GM21737 (cell line): ENCODE measurements at regions not wholly inside any gene's neighbourhood (a gene's known extent, or its start where the extent isn't known, plus 50 kb on each side); places are given as distances from the start of the nearest gene placed in this dataset.
"Not testable (repeated sequence)": the region's sequence is repeated elsewhere in the genome, so short reads cannot be mapped to it uniquely, and the experiment has no call there.

Experiments used
- ATAC-seq: cut with Tn5 transposase; IDR thresholded peaks from one replicate; pipeline ENCODE4 v1.9.1; 2021; ENCODE audit warnings: mild to moderate bottlenecking, moderate library complexity; ENCODE audit not compliant: unreplicated experiment

DNA sequence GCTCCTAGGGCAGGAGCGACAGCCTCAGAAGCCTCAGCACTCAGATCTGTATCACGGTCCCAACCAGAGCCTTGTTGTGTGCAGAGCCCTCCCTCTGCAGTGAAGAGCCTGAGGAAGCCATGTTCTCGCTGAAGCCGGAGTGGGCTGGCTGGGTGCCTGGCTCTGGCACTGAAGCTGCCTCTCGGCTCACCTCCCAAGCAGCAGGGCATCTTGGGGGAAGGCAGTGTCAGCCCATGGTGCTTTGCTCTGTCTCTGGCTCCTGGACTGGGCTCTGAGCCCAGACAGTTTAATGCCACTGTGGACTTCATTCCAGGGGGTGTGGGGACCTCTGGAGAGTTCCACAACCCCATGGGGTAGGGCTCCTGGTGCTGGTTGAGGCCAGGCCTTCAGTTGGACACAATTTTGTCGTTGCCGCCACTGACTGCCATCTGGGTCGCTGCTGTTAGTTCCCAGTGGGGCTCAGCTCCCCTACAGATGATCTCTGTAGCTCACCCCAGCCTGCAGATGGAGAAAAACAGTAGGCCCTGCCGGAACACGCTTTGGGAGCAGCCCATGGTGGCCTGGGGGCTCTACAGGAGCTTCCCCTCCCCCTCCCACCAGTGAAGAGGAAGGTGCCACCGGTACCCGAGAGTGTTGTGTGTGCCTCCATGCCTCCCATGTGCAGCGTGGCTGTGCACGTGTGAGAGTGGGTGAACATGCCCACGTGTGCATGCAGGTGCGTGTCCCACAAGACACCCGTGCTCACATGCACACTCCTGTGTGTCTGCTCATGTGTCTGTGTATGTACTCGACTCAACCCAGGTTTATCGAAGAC lies 86.5 kb upstream of the B3GAT1 start:
- ATAC-seq: no peak

DNA sequence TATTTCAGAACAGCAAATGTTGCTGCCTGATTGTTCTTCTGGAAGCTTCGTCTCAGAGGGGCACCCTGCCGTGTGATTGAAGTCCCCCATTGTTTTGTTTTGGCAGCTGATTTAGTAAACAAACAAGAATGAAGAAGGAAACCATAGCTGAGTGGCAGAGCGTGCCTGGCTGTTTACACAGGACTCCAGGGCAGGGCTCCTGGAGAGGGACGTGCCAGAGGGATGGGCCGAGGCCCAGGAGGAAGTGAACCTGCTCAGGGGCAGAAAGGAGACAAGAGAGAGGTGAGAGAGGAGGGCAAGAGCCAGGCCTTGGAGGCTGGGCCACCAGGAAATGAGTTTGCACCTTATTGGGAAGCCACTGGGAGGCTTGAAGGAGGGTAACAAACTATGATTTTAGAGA lies 85.5 kb upstream of the B3GAT1 start:
- no peak for ATAC-seq

GRCh38 chr11:134496058-134496457 lies 84.0 kb upstream of the B3GAT1 start:
- not testable (repeated sequence) for ATAC-seq

DNA sequence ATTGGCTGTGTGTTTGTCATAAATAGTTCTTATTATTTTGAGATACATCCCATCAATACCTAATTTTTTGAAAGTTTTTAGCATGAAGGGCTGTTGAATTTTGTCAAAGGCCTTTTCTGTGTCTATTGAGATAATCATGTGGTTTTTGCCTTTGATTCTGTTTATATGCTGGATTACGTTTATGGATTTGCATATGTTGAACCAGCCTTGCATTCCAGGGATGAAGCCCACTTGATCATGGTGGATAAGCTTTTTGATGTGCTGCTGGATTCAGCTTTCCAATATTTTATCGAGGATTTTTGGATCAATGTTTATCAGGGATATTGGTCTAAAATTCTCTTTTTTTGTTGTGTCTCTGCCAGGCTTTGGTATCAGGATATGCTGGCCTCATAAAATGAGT lies 82.4 kb upstream of the B3GAT1 start:
- not testable (repeated sequence) for ATAC-seq

- not testable (repeated sequence) for ATAC-seq
Measured at GRCh38 chr11:134492411-134492810, 80.4 kb upstream of the B3GAT1 start.

DNA sequence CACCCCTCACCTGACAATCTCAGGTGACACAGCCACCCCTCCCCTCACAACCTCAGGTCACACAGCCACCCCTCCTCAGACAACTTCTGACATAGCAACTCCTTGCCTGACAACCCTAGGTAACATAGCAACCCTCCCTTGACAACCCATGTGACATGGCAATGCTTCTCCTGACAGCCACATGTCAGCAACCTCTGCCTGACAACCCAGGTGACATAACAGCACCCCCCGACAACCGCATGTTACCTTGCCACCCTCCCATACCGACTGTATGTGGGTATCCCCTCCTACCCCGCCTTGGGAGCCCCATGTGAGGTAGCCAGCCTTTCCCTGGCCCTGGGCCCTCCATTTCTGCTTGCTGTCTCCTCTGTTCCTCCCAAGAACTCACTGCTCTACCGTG lies 77.7 kb upstream of the B3GAT1 start:
- no peak for ATAC-seq

DNA sequence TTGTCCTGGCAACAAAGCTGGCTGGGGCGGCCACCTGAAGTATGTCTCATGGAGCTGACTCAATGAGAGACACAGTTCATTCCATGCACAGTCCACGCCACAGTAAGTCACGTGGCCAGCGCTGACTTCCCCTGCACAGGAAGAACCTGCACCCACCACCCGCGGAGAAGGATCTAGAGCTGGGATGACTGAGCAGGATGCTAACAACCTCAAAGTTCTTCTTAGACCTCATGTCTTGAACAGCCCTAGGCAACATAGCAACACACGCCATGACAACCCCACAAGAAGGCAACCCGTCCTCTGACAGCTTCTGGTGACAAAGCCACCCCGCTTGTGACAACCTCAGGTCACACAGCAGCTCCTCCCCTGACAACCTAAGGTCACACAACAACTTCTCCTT lies 76.9 kb upstream of the B3GAT1 start:
- no peak for ATAC-seq

GRCh38 chr11:134488512-134488911 lies 76.5 kb upstream of the B3GAT1 start:
- no peak for ATAC-seq

GRCh38 chr11:134487696-134488095 lies 75.7 kb upstream of the B3GAT1 start:
- ATAC-seq: no peak

GRCh38 chr11:134486704-134487103 lies 74.7 kb upstream of the B3GAT1 start:
- ATAC-seq: no peak

DNA sequence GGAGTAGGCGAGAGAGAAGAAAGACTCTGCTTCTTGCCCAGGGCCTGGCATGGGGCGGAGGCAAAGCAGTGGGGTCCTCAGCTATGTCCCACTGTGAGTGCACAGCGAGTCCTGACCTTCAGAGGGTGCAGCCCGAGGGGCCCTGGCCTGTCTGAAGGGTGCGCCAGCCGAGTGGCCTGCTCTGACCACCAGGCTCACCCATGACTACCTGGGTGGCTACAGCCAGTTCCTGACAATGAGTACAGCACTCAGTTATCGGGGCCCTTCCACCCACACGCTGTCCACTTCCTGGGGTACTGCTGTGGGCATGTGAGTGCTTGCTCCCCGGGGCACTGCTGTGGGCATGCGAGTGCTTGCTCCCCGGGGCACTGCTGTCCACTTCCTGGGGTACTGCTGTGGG lies 74.1 kb upstream of the B3GAT1 start:
- ATAC-seq: no peak

DNA sequence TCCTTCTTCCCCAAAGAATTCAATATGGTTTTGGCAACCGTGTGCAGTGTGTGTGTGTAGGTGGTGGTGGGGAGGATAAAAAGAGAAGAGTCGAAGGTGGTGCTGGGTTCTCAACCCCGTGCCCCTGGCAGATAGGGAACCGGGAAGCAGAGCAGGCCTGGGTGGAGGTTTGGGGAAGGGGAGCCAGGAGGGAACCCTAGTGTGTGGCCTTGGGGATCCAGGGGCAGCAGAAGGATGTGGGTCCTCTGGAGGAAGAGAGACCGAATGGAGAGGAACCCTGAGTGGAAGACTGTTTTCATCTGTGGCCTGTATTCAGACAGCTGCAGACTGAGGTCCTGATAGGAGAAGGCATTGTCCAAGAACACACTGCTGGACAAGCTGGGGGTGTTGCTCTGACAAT lies 73.3 kb upstream of the B3GAT1 start:
- ATAC-seq: no peak

GRCh38 chr11:134483857-134484256 lies 71.8 kb upstream of the B3GAT1 start:
- ATAC-seq: no peak

GRCh38 chr11:134483291-134483690 lies 71.2 kb upstream of the B3GAT1 start:
- ATAC-seq: no peak

DNA sequence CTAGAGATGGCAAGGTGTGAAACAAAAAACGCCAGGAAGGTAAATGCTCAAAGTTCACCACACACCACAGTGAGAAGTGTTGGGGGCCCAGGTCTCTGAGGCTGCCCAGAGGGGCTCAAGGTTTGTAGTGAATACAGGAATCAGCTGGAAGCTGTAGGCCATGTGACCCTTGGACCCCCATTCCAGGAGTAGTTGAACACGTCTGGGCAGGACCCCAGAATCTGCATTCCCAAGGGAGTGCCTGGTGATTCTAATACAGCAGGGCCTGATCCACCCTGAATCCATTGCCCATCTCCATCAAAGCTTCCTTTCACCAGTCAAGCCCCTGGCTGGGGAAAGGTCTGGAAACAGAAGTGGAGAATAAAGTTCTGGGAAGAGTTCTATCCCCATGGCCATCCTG lies 70.8 kb upstream of the B3GAT1 start:
- ATAC-seq: no peak

DNA sequence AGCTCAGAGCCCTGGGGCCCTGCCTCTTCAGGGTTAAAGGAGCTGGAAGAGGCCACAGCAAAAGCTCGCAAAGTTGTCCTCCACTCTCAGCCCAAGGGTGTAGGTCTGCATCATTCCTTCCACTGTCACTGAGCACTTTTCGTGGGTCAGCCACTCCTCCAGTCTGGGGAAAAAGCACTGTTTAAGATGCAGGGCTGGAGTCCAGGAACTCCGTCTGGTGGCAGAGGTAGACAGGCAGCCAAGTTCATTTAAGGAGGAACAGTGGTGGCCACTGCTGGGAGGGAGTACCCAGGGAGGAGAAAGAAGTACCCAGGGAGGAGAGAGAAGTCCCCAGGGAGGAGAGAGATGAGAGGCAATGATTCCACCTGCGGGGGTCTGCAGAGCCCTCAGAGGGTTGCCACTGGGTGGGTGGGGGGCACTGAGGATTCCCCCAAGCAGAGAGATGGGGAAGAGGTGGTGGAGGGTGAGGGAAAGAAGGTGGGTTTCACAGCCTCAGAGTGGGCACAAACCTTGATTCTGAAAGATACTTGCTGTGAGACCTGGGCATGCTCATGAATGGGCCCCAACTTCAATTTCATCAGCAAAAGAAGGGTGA lies 70.0 kb upstream of the B3GAT1 start:
- ATAC-seq: no peak

DNA sequence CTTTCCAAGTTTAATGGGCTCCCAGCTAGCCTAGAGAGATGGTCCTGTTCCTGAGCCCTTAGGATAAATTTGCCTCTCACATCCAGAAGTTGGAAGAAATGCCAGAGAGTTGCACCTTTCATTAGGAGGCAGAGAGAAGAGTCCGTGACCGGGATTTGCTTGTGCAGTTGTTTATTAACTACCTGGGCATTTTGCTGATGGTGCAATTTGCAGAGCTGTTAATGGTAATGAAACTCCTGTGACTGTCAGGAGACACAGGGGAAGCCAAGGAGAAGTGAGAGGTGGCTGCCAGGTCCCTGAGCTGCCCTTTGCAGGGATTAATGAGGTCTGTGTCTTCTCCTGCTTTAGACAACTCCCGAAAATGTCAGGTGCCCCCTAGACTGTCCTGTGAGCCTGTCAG lies 69.1 kb upstream of the B3GAT1 start:
- no peak for ATAC-seq

- ATAC-seq: no peak
Measured at GRCh38 chr11:134480136-134480712, 68.2 kb upstream of the B3GAT1 start.

- ATAC-seq: no peak
Measured at GRCh38 chr11:134479206-134480135, 67.4 kb upstream of the B3GAT1 start.

GRCh38 chr11:134478611-134479010 lies 66.6 kb upstream of the B3GAT1 start:
- no peak for ATAC-seq

GRCh38 chr11:134478176-134478575 lies 66.1 kb upstream of the B3GAT1 start:
- no peak for ATAC-seq
